Ishikawa (cell line): ENCODE measurements at regions not wholly inside any gene's neighbourhood (a gene's known extent, or its start where the extent isn't known, plus 50 kb on each side); places are given as distances from the start of the nearest gene placed in this dataset.

Source experiments
- TAF1 ChIP-seq: IDR thresholded peaks from 2 replicates; pipeline ENCODE4 v1.6.1; 2012; ENCODE audit warnings: low read depth, mild to moderate bottlenecking
- TEAD4 ChIP-seq: IDR thresholded peaks from 2 replicates; pipeline ENCODE4 v1.6.1; 2012
- YY1 ChIP-seq: IDR thresholded peaks from 2 replicates; pipeline ENCODE4 v1.6.1; 2012; ENCODE audit warnings: low read depth

DNA sequence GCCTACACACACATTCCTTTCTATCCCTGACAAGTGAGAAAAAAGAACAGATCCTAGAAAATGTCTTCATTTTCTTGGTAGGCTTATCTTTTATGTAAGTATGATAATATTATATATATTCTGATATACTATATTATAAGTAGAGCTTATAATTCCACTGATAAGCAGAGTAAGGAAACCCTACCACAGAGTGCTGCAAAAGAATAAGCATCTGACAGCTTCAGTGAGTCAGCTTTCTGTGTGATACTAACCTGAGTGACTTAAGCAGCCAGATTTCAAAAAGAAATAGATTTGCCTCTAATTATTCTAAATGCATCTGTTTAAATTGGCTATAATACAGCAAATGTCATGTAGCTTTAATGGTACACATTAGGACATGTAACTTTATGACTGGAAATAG, 656.0 kb downstream of the MCTP2 start:
- TF ChIP-seq TEAD4, result no peak
- no peak for TF ChIP-seq YY1
- no peak for TF ChIP-seq TAF1
